Stimulated activated memory B cell treated with anti-CD40 and anti-IgM and Interleukin-4, amounts not matched to agents 10 μg/mL and 1 μg/mL and 100 μg/mL, for 72 hours (primary cell): ENCODE measurements at regions not wholly inside any gene's neighbourhood (a gene's known extent, or its start where the extent isn't known, plus 50 kb on each side); places are given as distances from the start of the nearest gene placed in this dataset.
"Not testable (repeated sequence)": the region's sequence is repeated elsewhere in the genome, so short reads cannot be mapped to it uniquely, and the experiment has no call there.

Experiments
- ATAC-seq: fragments of 150-1000 bp; cut with Tn5 transposase; 2 replicates; pipeline ENCODE4 v1.10.0; 2021
- H3K27ac Mint-ChIP-seq: one replicate; pipeline ENCODE4 v1.8.0; 2022; ENCODE audit warnings: mild to moderate bottlenecking, mixed read lengths
- H3K27me3 Mint-ChIP-seq: one replicate; pipeline ENCODE4 v1.8.0; 2022; ENCODE audit warnings: mixed read lengths
- H3K36me3 Mint-ChIP-seq: one replicate; pipeline ENCODE4 v1.8.0; 2022; ENCODE audit warnings: mixed read lengths
- H3K4me1 Mint-ChIP-seq: one replicate; pipeline ENCODE4 v1.8.0; 2022; ENCODE audit warnings: mixed read lengths
- H3K4me3 Mint-ChIP-seq: one replicate; pipeline ENCODE4 v1.8.0; 2022; ENCODE audit warnings: mild to moderate bottlenecking, moderate library complexity, mixed read lengths
- H3K9me3 Mint-ChIP-seq: one replicate; pipeline ENCODE4 v1.8.0; 2022; ENCODE audit warnings: mixed read lengths

GRCh38 chr4:144384408-144384807 is 243.9 kb upstream of the GYPA start:
- Mint-ChIP-seq H3K27ac (no peak overlapping the region), H3K9me3 (peaks cover 22% of the 10 kb centered on the region), H3K4me1 (no peaks in the 10 kb centered on the region), H3K27me3 (no peaks in the 10 kb centered on the region), H3K36me3 (no peaks in the 10 kb centered on the region), H3K4me3 (no peak overlapping the region)
- no peak for ATAC-seq

GRCh38 chr4:144399927-144400326 is 246.0 kb upstream of the HHIP start:
- Mint-ChIP-seq H3K4me3 (no peak overlapping the region), H3K27ac (no peak overlapping the region), H3K4me1 (no peaks in the 10 kb centered on the region), H3K9me3 (no peaks in the 10 kb centered on the region), H3K27me3 (no peaks in the 10 kb centered on the region), H3K36me3 (no peaks in the 10 kb centered on the region)
- no peak for ATAC-seq

GRCh38 chr4:144402176-144402575 is 243.8 kb upstream of the HHIP start:
- ATAC-seq: no peak
- Mint-ChIP-seq H3K9me3 (no peaks in the 10 kb centered on the region), H3K27ac (no peak overlapping the region), H3K36me3 (no peaks in the 10 kb centered on the region), H3K27me3 (no peaks in the 10 kb centered on the region), H3K4me3 (no peak overlapping the region), H3K4me1 (no peaks in the 10 kb centered on the region)

GRCh38 chr4:144402999-144403398 is 243.0 kb upstream of the HHIP start:
- Mint-ChIP-seq H3K36me3 (no peaks in the 10 kb centered on the region), H3K27ac (no peak overlapping the region), H3K27me3 (no peaks in the 10 kb centered on the region), H3K4me3 (no peak overlapping the region), H3K4me1 (no peaks in the 10 kb centered on the region), H3K9me3 (no peaks in the 10 kb centered on the region)
- no peak for ATAC-seq

GRCh38 chr4:144403893-144404292 is 242.1 kb upstream of the HHIP start:
- H3K4me3 Mint-ChIP-seq: no peak overlapping the region
- H3K27ac Mint-ChIP-seq: no peak overlapping the region
- no peaks in the 10 kb centered on the region for H3K9me3 Mint-ChIP-seq
- no peaks in the 10 kb centered on the region for H3K27me3 Mint-ChIP-seq
- no peaks in the 10 kb centered on the region for H3K4me1 Mint-ChIP-seq
- ATAC-seq: no peak
- H3K36me3 Mint-ChIP-seq: no peaks in the 10 kb centered on the region

GRCh38 chr4:144409525-144409924 is 236.4 kb upstream of the HHIP start:
- no peaks in the 10 kb centered on the region for H3K27me3 Mint-ChIP-seq
- no peaks in the 10 kb centered on the region for H3K4me1 Mint-ChIP-seq
- no peak overlapping the region for H3K27ac Mint-ChIP-seq
- H3K9me3 Mint-ChIP-seq: peaks cover 3% of the 10 kb centered on the region
- H3K4me3 Mint-ChIP-seq: no peak overlapping the region
- H3K36me3 Mint-ChIP-seq: no peaks in the 10 kb centered on the region
- ATAC-seq: no peak

- no peaks in the 10 kb centered on the region for H3K4me1 Mint-ChIP-seq
- H3K36me3 Mint-ChIP-seq: no peaks in the 10 kb centered on the region
- no peak for ATAC-seq
- H3K27me3 Mint-ChIP-seq: no peaks in the 10 kb centered on the region
- H3K4me3 Mint-ChIP-seq: no peak overlapping the region
- no peak overlapping the region for H3K27ac Mint-ChIP-seq
- H3K9me3 Mint-ChIP-seq: peaks cover 3% of the 10 kb centered on the region
These were observed 235.6 kb upstream of the HHIP start for GRCh38 chr4:144410230-144410783.

- H3K27ac Mint-ChIP-seq: no peak overlapping the region
- H3K36me3 Mint-ChIP-seq: no peaks in the 10 kb centered on the region
- H3K27me3 Mint-ChIP-seq: no peaks in the 10 kb centered on the region
- no peaks in the 10 kb centered on the region for H3K4me1 Mint-ChIP-seq
- peaks cover 3% of the 10 kb centered on the region for H3K9me3 Mint-ChIP-seq
- H3K4me3 Mint-ChIP-seq: no peak overlapping the region
- no peak for ATAC-seq
These were observed 234.8 kb upstream of the HHIP start for GRCh38 chr4:144411119-144411518.

- Mint-ChIP-seq H3K27ac (no peak overlapping the region), H3K27me3 (no peaks in the 10 kb centered on the region), H3K4me1 (no peaks in the 10 kb centered on the region), H3K4me3 (no peak overlapping the region), H3K9me3 (peaks cover 3% of the 10 kb centered on the region), H3K36me3 (no peaks in the 10 kb centered on the region)
- no peak for ATAC-seq
These were observed 234.3 kb upstream of the HHIP start for GRCh38 chr4:144411700-144412099.

- Mint-ChIP-seq H3K27ac (no peak overlapping the region), H3K36me3 (no peaks in the 10 kb centered on the region)
- ATAC-seq: no peak
These were observed 224.9 kb upstream of the HHIP start for GRCh38 chr4:144421056-144421455.

GRCh38 chr4:144421839-144422565 is 224.0 kb upstream of the HHIP start:
- Mint-ChIP-seq H3K9me3 (no peaks in the 10 kb centered on the region), H3K36me3 (no peaks in the 10 kb centered on the region), H3K4me3 (no peak overlapping the region), H3K27ac (no peak overlapping the region), H3K4me1 (no peaks in the 10 kb centered on the region), H3K27me3 (no peaks in the 10 kb centered on the region)
- no peak for ATAC-seq

More at GRCh38 chr4:144421056-144421455, 224.9 kb upstream of the HHIP start:
- no peaks in the 10 kb centered on the region for H3K27me3 Mint-ChIP-seq
- H3K4me3 Mint-ChIP-seq: no peak overlapping the region
- no peaks in the 10 kb centered on the region for H3K9me3 Mint-ChIP-seq
- H3K4me1 Mint-ChIP-seq: no peaks in the 10 kb centered on the region

GRCh38 chr4:144423930-144424329 is 222.0 kb upstream of the HHIP start:
- H3K4me3 Mint-ChIP-seq: no peak overlapping the region
- H3K4me1 Mint-ChIP-seq: no peaks in the 10 kb centered on the region
- no peaks in the 10 kb centered on the region for H3K9me3 Mint-ChIP-seq
- no peak overlapping the region for H3K27ac Mint-ChIP-seq
- H3K36me3 Mint-ChIP-seq: no peaks in the 10 kb centered on the region
- no peaks in the 10 kb centered on the region for H3K27me3 Mint-ChIP-seq
- no peak for ATAC-seq

GRCh38 chr4:144426023-144426422 is 219.9 kb upstream of the HHIP start:
- not testable (repeated sequence) for H3K4me1 Mint-ChIP-seq, H3K9me3 Mint-ChIP-seq, ATAC-seq

GRCh38 chr4:144442713-144443112 is 203.2 kb upstream of the HHIP start:
- ATAC-seq: no peak
- no peak overlapping the region for H3K4me3 Mint-ChIP-seq
- H3K27me3 Mint-ChIP-seq: no peaks in the 10 kb centered on the region
- peaks cover 7% of the 10 kb centered on the region for H3K9me3 Mint-ChIP-seq
- no peaks in the 10 kb centered on the region for H3K4me1 Mint-ChIP-seq
- H3K27ac Mint-ChIP-seq: no peak overlapping the region
- H3K36me3 Mint-ChIP-seq: no peaks in the 10 kb centered on the region

More at GRCh38 chr4:144426023-144426422, 219.9 kb upstream of the HHIP start:
- not testable (repeated sequence) for H3K36me3 Mint-ChIP-seq, H3K4me3 Mint-ChIP-seq, H3K27me3 Mint-ChIP-seq, H3K27ac Mint-ChIP-seq

GRCh38 chr4:144449611-144450010 is 196.3 kb upstream of the HHIP start:
- Mint-ChIP-seq H3K27me3 (no peaks in the 10 kb centered on the region), H3K4me1 (no peaks in the 10 kb centered on the region), H3K27ac (no peak overlapping the region), H3K4me3 (no peak overlapping the region), H3K9me3 (no peaks in the 10 kb centered on the region), H3K36me3 (no peaks in the 10 kb centered on the region)
- ATAC-seq: no peak

GRCh38 chr4:144450526-144450925 is 195.4 kb upstream of the HHIP start:
- Mint-ChIP-seq H3K4me3 (no peak overlapping the region), H3K4me1 (no peaks in the 10 kb centered on the region), H3K9me3 (no peaks in the 10 kb centered on the region), H3K27ac (no peak overlapping the region), H3K27me3 (no peaks in the 10 kb centered on the region), H3K36me3 (no peaks in the 10 kb centered on the region)
- no peak for ATAC-seq
